D721Med (cell line): ENCODE measurements at regions not wholly inside any gene's neighbourhood (a gene's known extent, or its start where the extent isn't known, plus 50 kb on each side); places are given as distances from the start of the nearest gene placed in this dataset.

Source experiments
- DNase-seq: peaks from one replicate; pipeline ENCODE4 v3.0.0; 2011; ENCODE audit warnings: low spot score; ENCODE audit not compliant: insufficient read length
- FAIRE-seq: peaks from 2 replicates; lab custom pipeline; 2011; peaks lifted over from hg19 to GRCh38; lab: Jason Lieb, UNC
- TF ChIP-seq, protein P1 (sequence below): IDR thresholded peaks from 2 replicates; pipeline ENCODE4 v1.5.1; 2012; ENCODE audit warnings: mild to moderate bottlenecking, control low read depth; ENCODE audit not compliant: insufficient read depth; ENCODE audit errors: missing control alignments

DNA sequence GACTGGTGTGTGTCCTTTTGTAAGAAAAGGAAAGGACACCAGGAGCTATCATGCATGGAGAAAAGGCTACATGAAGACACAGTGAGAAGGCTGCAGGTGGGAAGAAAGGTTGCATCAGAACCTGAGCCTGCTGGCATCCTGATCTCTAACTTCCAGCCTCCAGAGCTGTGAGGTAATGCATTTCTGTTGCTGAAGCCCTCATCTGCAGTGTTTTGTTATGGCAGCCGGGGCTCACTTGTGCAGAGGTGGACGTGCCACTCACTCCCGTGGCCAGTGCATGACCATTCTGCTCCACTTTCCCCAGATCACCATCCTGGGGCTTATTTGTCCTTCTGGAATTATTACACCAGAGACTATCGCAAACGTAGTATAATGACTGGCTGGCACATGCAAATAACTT, 155.3 kb downstream of the IRS2 start:
- TF ChIP-seq, protein P1, sequence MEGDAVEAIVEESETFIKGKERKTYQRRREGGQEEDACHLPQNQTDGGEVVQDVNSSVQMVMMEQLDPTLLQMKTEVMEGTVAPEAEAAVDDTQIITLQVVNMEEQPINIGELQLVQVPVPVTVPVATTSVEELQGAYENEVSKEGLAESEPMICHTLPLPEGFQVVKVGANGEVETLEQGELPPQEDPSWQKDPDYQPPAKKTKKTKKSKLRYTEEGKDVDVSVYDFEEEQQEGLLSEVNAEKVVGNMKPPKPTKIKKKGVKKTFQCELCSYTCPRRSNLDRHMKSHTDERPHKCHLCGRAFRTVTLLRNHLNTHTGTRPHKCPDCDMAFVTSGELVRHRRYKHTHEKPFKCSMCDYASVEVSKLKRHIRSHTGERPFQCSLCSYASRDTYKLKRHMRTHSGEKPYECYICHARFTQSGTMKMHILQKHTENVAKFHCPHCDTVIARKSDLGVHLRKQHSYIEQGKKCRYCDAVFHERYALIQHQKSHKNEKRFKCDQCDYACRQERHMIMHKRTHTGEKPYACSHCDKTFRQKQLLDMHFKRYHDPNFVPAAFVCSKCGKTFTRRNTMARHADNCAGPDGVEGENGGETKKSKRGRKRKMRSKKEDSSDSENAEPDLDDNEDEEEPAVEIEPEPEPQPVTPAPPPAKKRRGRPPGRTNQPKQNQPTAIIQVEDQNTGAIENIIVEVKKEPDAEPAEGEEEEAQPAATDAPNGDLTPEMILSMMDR: no peak
- no peak for FAIRE-seq

DNA sequence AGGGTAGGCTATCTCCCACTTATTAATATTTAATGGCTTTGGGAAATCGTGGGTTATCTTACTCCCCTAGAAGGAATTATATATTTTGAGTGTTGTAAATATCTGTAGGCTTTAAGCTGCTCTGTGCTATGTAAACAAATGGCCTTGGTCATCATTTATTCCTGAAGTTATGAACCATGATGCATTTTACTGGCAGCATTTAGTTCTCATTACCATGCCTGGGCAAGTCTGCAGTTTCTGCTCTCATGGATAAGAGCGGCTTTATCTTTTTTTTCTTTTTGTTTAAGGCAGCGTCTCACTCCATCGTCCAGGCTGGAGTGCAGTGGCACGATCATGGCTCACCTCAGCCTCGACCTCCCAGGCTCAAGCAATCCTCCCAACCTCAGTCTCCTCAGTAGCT, 156.1 kb downstream of the IRS2 start:
- FAIRE-seq: no peak
- TF ChIP-seq, protein P1: no peak
- DNase-seq: no peak

More for the DNA sequence above, 155.3 kb downstream of the IRS2 start:
- DNase-seq: no peak

DNA sequence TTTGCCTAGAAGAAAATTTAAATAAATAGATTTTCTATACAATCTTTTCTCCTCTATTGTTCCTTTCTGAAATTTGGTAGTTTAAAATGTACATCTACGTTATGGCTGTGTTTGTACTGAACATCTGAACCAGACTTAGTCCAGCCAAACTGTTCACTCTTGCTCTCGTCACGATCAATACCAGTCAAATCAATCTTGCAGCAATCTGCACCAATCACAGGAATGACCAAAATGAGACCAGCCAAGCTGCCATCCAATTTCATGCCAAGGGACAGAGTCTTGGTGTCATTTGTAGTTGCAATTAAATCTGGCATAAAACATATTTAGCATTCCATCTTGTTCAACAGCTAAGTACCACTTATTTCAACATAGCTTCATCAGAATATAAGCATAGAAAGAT, 156.6 kb downstream of the IRS2 start:
- no peak for DNase-seq
- TF ChIP-seq, protein P1: no peak
- FAIRE-seq: no peak

DNA sequence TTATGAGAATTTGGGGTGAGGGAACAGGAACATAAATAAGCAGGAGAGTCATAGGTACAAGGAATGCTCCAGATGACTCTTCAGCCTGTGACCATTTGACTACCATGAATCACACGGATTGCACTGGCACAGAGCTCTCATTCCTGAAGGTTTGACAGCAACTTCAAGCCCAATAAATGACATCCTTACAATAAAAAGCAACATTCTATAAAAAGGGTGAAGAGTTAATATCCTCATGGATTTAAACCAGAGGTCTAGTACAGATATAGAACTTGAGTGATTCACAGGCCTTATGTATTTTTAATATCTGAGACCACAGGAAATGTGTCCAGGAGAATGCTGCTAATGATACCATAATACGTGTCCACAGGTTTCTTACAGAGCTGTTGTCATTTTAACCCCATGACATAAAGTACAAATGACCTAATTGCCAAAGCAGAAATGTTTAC, 158.1 kb downstream of the IRS2 start:
- DNase-seq: no peak
- TF ChIP-seq, protein P1: no peak
- no peak for FAIRE-seq

DNA sequence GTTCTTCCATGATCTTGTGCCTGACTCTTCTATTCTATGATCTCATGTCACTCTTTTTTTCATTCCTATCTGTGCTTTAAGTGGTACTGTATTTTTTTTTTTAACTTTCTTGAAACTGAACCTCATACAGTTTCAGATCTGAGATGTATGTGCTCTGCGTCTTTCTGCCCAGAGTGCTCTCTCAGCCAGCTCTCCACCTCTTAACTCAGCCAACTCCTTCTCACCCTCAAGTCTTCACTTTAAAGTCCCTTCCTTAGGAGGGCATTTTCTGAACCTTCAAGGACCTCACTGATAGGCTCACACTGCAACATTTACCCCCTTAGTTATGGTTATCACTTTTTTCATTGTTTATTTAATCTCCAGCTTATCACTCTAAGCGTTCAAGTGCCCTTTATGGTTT, 158.7 kb downstream of the IRS2 start:
- FAIRE-seq (no peak), DNase-seq (no peak)
- TF ChIP-seq, protein P1: no peak

DNA sequence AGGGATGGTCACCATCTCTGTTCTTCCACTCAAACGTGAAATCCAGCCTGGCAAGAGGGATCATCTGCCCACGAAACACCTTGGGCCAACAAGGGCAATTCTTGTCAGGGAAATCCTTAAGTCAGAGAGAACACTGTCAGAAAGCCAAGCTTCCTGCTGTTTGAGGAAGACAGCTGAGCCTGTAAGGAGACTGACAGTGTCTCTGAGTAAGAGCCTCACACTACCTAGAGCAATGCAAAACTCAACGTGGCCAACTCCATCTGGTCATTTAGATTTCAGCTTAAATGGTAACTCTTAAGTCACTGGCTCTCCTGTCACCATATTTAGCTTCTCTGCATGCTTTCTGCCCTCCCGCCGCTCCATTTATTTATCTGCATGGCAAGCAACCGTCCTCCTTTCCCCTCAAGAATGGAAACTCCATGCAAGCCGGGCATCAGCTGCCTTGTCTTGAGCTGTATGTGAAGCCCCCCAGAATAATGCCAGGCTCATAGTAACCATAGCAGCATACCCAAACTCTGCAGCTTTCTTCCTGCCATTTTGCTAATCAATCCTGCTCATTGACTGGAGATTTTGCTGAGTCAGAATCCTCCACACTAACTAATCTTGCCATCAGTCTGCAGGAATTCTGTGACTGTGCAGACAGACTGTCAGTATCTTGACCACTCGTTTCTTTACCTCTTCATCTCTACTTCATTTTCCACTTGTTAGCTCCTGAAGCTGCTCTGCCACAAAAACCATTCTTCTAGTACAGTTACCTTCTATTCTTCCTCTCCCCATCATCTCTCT, 159.8 kb downstream of the IRS2 start:
- DNase-seq (no peak), FAIRE-seq (no peak)
- TF ChIP-seq, protein P1: no peak

DNA sequence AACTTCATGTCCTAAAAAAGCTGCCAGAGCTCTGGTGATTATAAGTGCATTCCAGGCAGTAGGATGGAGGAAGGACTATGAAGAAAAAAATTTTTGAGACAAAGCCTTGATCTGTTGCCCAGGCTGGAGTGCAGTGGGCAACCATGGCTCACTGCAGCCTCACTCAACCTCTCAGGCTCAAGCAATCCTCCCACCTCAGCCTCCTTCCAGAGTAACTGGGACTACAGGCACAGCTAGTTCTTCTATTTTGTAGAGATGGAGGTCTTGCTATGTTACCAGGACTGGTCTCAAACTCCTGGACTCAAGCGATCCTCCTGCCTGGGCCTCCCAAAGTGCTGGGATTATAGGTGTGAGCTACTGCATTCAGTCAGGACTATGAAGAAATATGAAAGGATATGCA, 161.2 kb downstream of the IRS2 start:
- no peak for FAIRE-seq
- DNase-seq: no peak
- TF ChIP-seq, protein P1: no peak
